NCI-H226 (cell line): ENCODE measurements at regions not wholly inside any gene's neighbourhood (a gene's known extent, or its start where the extent isn't known, plus 50 kb on each side); places are given as distances from the start of the nearest gene placed in this dataset.
A peak's percentile ranks its signal among the peaks of the same experiment; 100 is the strongest.
"Not testable (repeated sequence)": the region's sequence is repeated elsewhere in the genome, so short reads cannot be mapped to it uniquely, and the experiment has no call there.

Source experiments
- DNase-seq: peaks from one replicate; pipeline ENCODE4 v3.0.0-alpha.2; 2015

- not testable (repeated sequence) for DNase-seq
Observed at GRCh38 chr10:29363930-29364329, 75.1 kb downstream of the LYZL1 start.

GRCh38 chr10:29366206-29366605 lies 77.3 kb downstream of the LYZL1 start:
- DNase-seq, result not testable (repeated sequence)

GRCh38 chr10:29369419-29369818 lies 80.5 kb downstream of the LYZL1 start:
- DNase-seq, result no peak

GRCh38 chr10:29370097-29371092 lies 81.5 kb downstream of the LYZL1 start:
- peak; percentile 5 for DNase-seq

- no peak for DNase-seq
Observed at GRCh38 chr10:29372920-29373319, 84.0 kb downstream of the LYZL1 start.

- DNase-seq, result no peak
Observed at GRCh38 chr10:29374162-29374561, 85.3 kb downstream of the LYZL1 start.

GRCh38 chr10:29375888-29376287 lies 87.0 kb downstream of the LYZL1 start:
- DNase-seq, result no peak

- DNase-seq, result no peak
Observed at GRCh38 chr10:29377333-29377961, 88.6 kb downstream of the LYZL1 start.

- DNase-seq, result no peak
Observed at GRCh38 chr10:29378106-29378505, 89.2 kb downstream of the LYZL1 start.

- DNase-seq, result no peak
Observed at GRCh38 chr10:29379208-29379607, 90.3 kb downstream of the LYZL1 start.

GRCh38 chr10:29379777-29380598 lies 91.1 kb downstream of the LYZL1 start:
- not testable (repeated sequence) for DNase-seq

GRCh38 chr10:29380599-29381511 lies 92.0 kb downstream of the LYZL1 start:
- DNase-seq, result not testable (repeated sequence)

- DNase-seq, result no peak
Observed at GRCh38 chr10:29386342-29386999, 97.6 kb downstream of the LYZL1 start.

GRCh38 chr10:29387269-29387668 lies 98.4 kb downstream of the LYZL1 start:
- no peak for DNase-seq

GRCh38 chr10:29388112-29388511 lies 99.2 kb downstream of the LYZL1 start:
- not testable (repeated sequence) for DNase-seq

GRCh38 chr10:29389493-29389892 lies 100.6 kb downstream of the LYZL1 start:
- no peak for DNase-seq

GRCh38 chr10:29389935-29390334 lies 101.1 kb downstream of the LYZL1 start:
- DNase-seq, result no peak

- DNase-seq, result no peak
Observed at GRCh38 chr10:29392376-29393021, 103.6 kb downstream of the LYZL1 start.

- no peak for DNase-seq
Observed at GRCh38 chr10:29394321-29394932, 105.6 kb downstream of the LYZL1 start.

- no peak for DNase-seq
Observed at GRCh38 chr10:29395409-29395808, 106.5 kb downstream of the LYZL1 start.
